NCI-H69 (cell line): ENCODE measurements at regions not wholly inside any gene's neighbourhood (a gene's known extent, or its start where the extent isn't known, plus 50 kb on each side); places are given as distances from the start of the nearest gene placed in this dataset.
A peak's percentile ranks its signal among the peaks of the same experiment; 100 is the strongest.
"Not testable (repeated sequence)": the region's sequence is repeated elsewhere in the genome, so short reads cannot be mapped to it uniquely, and the experiment has no call there.

ENCODE experiments used
- DNase-seq: peaks from one replicate; lab custom pipeline; 2025; lab: John Stamatoyannopoulos, UW

GRCh38 chr15:93948726-93949125 lies 282.6 kb upstream of the MCTP2 start:
- peak; percentile 63 for DNase-seq

- peak; percentile 1 for DNase-seq
Measured at GRCh38 chr15:93943586-93943985, 287.8 kb upstream of the MCTP2 start.

GRCh38 chr15:93942269-93942694 lies 289.1 kb upstream of the MCTP2 start:
- DNase-seq, result peak; percentile 61

- no peak for DNase-seq
Measured at GRCh38 chr15:93941697-93942096, 289.7 kb upstream of the MCTP2 start.

GRCh38 chr15:93940226-93940625 lies 291.1 kb upstream of the MCTP2 start:
- DNase-seq, result no peak

- DNase-seq, result no peak
Measured at GRCh38 chr15:93932164-93932776, 299.1 kb upstream of the MCTP2 start.

- no peak for DNase-seq
Measured at GRCh38 chr15:93929375-93930094, 301.8 kb upstream of the MCTP2 start.

- peak; percentile 7 for DNase-seq
Measured at GRCh38 chr15:93920204-93920603, 311.2 kb upstream of the MCTP2 start.

- not testable (repeated sequence) for DNase-seq
Measured at GRCh38 chr15:93918801-93919200, 312.6 kb upstream of the MCTP2 start.

GRCh38 chr15:93917181-93917580 lies 314.2 kb upstream of the MCTP2 start:
- no peak for DNase-seq

- no peak for DNase-seq
Measured at GRCh38 chr15:93913871-93914270, 317.5 kb upstream of the MCTP2 start.

- no peak for DNase-seq
Measured at GRCh38 chr15:93913310-93913709, 318.1 kb upstream of the MCTP2 start.

GRCh38 chr15:93900476-93901400 lies 330.6 kb upstream of the MCTP2 start:
- no peak for DNase-seq

- no peak for DNase-seq
Measured at GRCh38 chr15:93899817-93900216, 331.5 kb upstream of the MCTP2 start.

GRCh38 chr15:93897377-93897776 lies 334.0 kb upstream of the MCTP2 start:
- DNase-seq, result no peak

- DNase-seq, result peak; percentile 92
Measured at GRCh38 chr15:93895976-93896770, 335.2 kb upstream of the MCTP2 start.

GRCh38 chr15:93894438-93895036 lies 336.8 kb upstream of the MCTP2 start:
- no peak for DNase-seq

GRCh38 chr15:93887151-93887550 lies 344.2 kb upstream of the MCTP2 start:
- DNase-seq, result peak; percentile 86

- no peak for DNase-seq
Measured at GRCh38 chr15:93882779-93883178, 348.6 kb upstream of the MCTP2 start.

- DNase-seq, result no peak
Measured at GRCh38 chr15:93882141-93882540, 349.2 kb upstream of the MCTP2 start.

- no peak for DNase-seq
Measured at GRCh38 chr15:93881310-93881709, 350.1 kb upstream of the MCTP2 start.
